ENCODE measurements at regions not wholly inside any gene's neighbourhood (a gene's known extent, or its start where the extent isn't known, plus 50 kb on each side); places are given as distances from the start of the nearest gene placed in this dataset.

- peaks cover 0 to 37% (median 16%) of the 10 kb centered on the region in 5 donors for H3K27me3 Mint-ChIP-seq
- no peak overlapping the region for H3K4me3 Mint-ChIP-seq
- ChIA-PET CTCF (no interaction called here), POLR2A (no interaction called here)
- H3K4me1 Mint-ChIP-seq = no peaks in the 10 kb centered on the region
- DNase-seq (no peak), ATAC-seq (no peak)
- H3K36me3 ChIP-seq (ENCODE audit: control insufficient read depth in 2 of 3, insufficient read depth in 3 of 3, low read length in 3 of 3) = no peaks in the 10 kb centered on the region
- no peaks in the 10 kb centered on the region for H3K9me3 ChIP-seq (ENCODE audit: control insufficient read depth in 2 of 3, low read length in 3 of 3)
- H3K27ac Mint-ChIP-seq = no peak overlapping the region
- H3K4me1 ChIP-seq (ENCODE audit: control insufficient read depth in 2 of 2, insufficient read depth in 2 of 2, low read length in 2 of 2) = no peaks in the 10 kb centered on the region
- H3K36me3 Mint-ChIP-seq = no peaks in the 10 kb centered on the region
- H3K27ac ChIP-seq (ENCODE audit: low read depth, low read length) = no peak overlapping the region
- H3K27me3 ChIP-seq (ENCODE audit: control insufficient read depth in 2 of 2, insufficient read depth in 2 of 2, low read length in 2 of 2) = no peaks in the 10 kb centered on the region
- no peak overlapping the region for H3K4me3 ChIP-seq (ENCODE audit: low read length)
- H3K9me3 Mint-ChIP-seq = peaks cover 0 to 5% (median 2%) of the 10 kb centered on the region in 11 donors
- intact Hi-C loops (cut with micrococcal nuclease) = no loop called here
These were observed 96.3 kb upstream of the CLMP start for GRCh38 chr11:123291201-123291869.

- CTCF ChIA-PET = no interaction called here
- Histone ChIP-seq H3K36me3 (ENCODE audit: control insufficient read depth in 2 of 3, insufficient read depth in 3 of 3, low read length in 3 of 3) (no peaks in the 10 kb centered on the region), H3K9me3 (ENCODE audit: control insufficient read depth in 2 of 3, low read length in 3 of 3) (no peaks in the 10 kb centered on the region), H3K27me3 (ENCODE audit: control insufficient read depth in 2 of 2, insufficient read depth in 2 of 2, low read length in 2 of 2) (no peaks in the 10 kb centered on the region), H3K27ac (ENCODE audit: low read depth, low read length) (no peak overlapping the region), H3K4me1 (ENCODE audit: control insufficient read depth in 2 of 2, insufficient read depth in 2 of 2, low read length in 2 of 2) (no peaks in the 10 kb centered on the region), H3K4me3 (ENCODE audit: low read length) (no peak overlapping the region)
- H3K27ac Mint-ChIP-seq = no peak overlapping the region
- H3K36me3 Mint-ChIP-seq = peaks cover 0 to 4% (median 0%) of the 10 kb centered on the region in 5 donors
- intact Hi-C loops (cut with micrococcal nuclease) = no loop called here
- POLR2A ChIA-PET = no interaction called here
- peaks cover 13 to 71% (median 28%) of the 10 kb centered on the region in 5 donors for H3K27me3 Mint-ChIP-seq
- H3K4me3 Mint-ChIP-seq = no peak overlapping the region
- DNase-seq = no peak
- H3K9me3 Mint-ChIP-seq = peaks cover 0 to 5% (median 2%) of the 10 kb centered on the region in 11 donors
- ATAC-seq = no peak
- peaks cover 0 to 6% (median 0%) of the 10 kb centered on the region in 7 donors for H3K4me1 Mint-ChIP-seq
These were observed 91.7 kb upstream of the CLMP start for GRCh38 chr11:123286761-123287160.

- DNase-seq (no peak), ATAC-seq (no peak)
- POLR2A ChIA-PET = no interaction called here
- peaks cover 0 to 6% (median 0%) of the 10 kb centered on the region in 7 donors for H3K4me1 Mint-ChIP-seq
- H3K4me3 ChIP-seq (ENCODE audit: low read length) = no peak overlapping the region
- no peaks in the 10 kb centered on the region for H3K9me3 ChIP-seq (ENCODE audit: control insufficient read depth in 2 of 3, low read length in 3 of 3)
- H3K27me3 ChIP-seq (ENCODE audit: control insufficient read depth in 2 of 2, insufficient read depth in 2 of 2, low read length in 2 of 2) = no peaks in the 10 kb centered on the region
- CTCF ChIA-PET = no interaction called here
- peaks cover 18 to 70% (median 27%) of the 10 kb centered on the region in 5 donors for H3K27me3 Mint-ChIP-seq
- intact Hi-C loops (cut with micrococcal nuclease) = no loop called here
- no peaks in the 10 kb centered on the region for H3K36me3 ChIP-seq (ENCODE audit: control insufficient read depth in 2 of 3, insufficient read depth in 3 of 3, low read length in 3 of 3)
- peaks cover 0 to 4% (median 0%) of the 10 kb centered on the region in 5 donors for H3K36me3 Mint-ChIP-seq
- H3K27ac ChIP-seq (ENCODE audit: low read depth, low read length) = no peak overlapping the region
- no peak overlapping the region for H3K4me3 Mint-ChIP-seq
- peaks cover 0 to 5% (median 2%) of the 10 kb centered on the region in 11 donors for H3K9me3 Mint-ChIP-seq
- H3K4me1 ChIP-seq (ENCODE audit: control insufficient read depth in 2 of 2, insufficient read depth in 2 of 2, low read length in 2 of 2) = no peaks in the 10 kb centered on the region
- H3K27ac Mint-ChIP-seq = no peak overlapping the region
These were observed 91.2 kb upstream of the CLMP start for GRCh38 chr11:123286255-123286654.

GRCh38 chr11:123284454-123284853 is 89.4 kb upstream of the CLMP start:
- intact Hi-C loops (cut with micrococcal nuclease) = no loop called here
- POLR2A ChIA-PET = no interaction called here

GRCh38 chr11:123282597-123282996 is 87.5 kb upstream of the CLMP start:
- Mint-ChIP-seq H3K36me3 (peaks cover 0 to 4% (median 0%) of the 10 kb centered on the region in 5 donors), H3K9me3 (peaks cover 0 to 5% (median 0%) of the 10 kb centered on the region in 11 donors), H3K27me3 (peaks cover 24 to 71% (median 32%) of the 10 kb centered on the region in 5 donors), H3K27ac (no peak overlapping the region), H3K4me1 (peaks cover 0 to 6% (median 0%) of the 10 kb centered on the region in 7 donors), H3K4me3 (no peak overlapping the region)
- no peaks in the 10 kb centered on the region for H3K36me3 ChIP-seq (ENCODE audit: control insufficient read depth in 2 of 3, insufficient read depth in 3 of 3, low read length in 3 of 3)
- CTCF ChIA-PET = no interaction called here
- no peaks in the 10 kb centered on the region for H3K27me3 ChIP-seq (ENCODE audit: control insufficient read depth in 2 of 2, insufficient read depth in 2 of 2, low read length in 2 of 2)
- no peaks in the 10 kb centered on the region for H3K9me3 ChIP-seq (ENCODE audit: control insufficient read depth in 2 of 3, low read length in 3 of 3)
- no peak for DNase-seq
- intact Hi-C loops (cut with micrococcal nuclease) = no loop called here
- H3K27ac ChIP-seq (ENCODE audit: low read depth, low read length) = no peak overlapping the region
- no peak for ATAC-seq
- H3K4me3 ChIP-seq (ENCODE audit: low read length) = no peak overlapping the region
- POLR2A ChIA-PET = no interaction called here
- H3K4me1 ChIP-seq (ENCODE audit: control insufficient read depth in 2 of 2, insufficient read depth in 2 of 2, low read length in 2 of 2) = no peaks in the 10 kb centered on the region

More at GRCh38 chr11:123284454-123284853, 89.4 kb upstream of the CLMP start:
- Mint-ChIP-seq H3K27ac (no peak overlapping the region), H3K4me3 (no peak overlapping the region), H3K27me3 (peaks cover 24 to 75% (median 33%) of the 10 kb centered on the region in 5 donors), H3K4me1 (peaks cover 0 to 6% (median 0%) of the 10 kb centered on the region in 7 donors), H3K9me3 (peaks cover 0 to 5% (median 2%) of the 10 kb centered on the region in 11 donors), H3K36me3 (peaks cover 0 to 4% (median 0%) of the 10 kb centered on the region in 5 donors)
- Histone ChIP-seq H3K4me1 (ENCODE audit: control insufficient read depth in 2 of 2, insufficient read depth in 2 of 2, low read length in 2 of 2) (no peaks in the 10 kb centered on the region), H3K9me3 (ENCODE audit: control insufficient read depth in 2 of 3, low read length in 3 of 3) (no peaks in the 10 kb centered on the region), H3K27me3 (ENCODE audit: control insufficient read depth in 2 of 2, insufficient read depth in 2 of 2, low read length in 2 of 2) (no peaks in the 10 kb centered on the region), H3K4me3 (ENCODE audit: low read length) (no peak overlapping the region), H3K27ac (ENCODE audit: low read depth, low read length) (no peak overlapping the region), H3K36me3 (ENCODE audit: control insufficient read depth in 2 of 3, insufficient read depth in 3 of 3, low read length in 3 of 3) (no peaks in the 10 kb centered on the region)
- ATAC-seq = no peak
- CTCF ChIA-PET = no interaction called here
- DNase-seq = no peak

GRCh38 chr11:123273616-123274015 is 78.6 kb upstream of the CLMP start:
- Mint-ChIP-seq H3K4me1 (no peaks in the 10 kb centered on the region), H3K4me3 (no peak overlapping the region), H3K27ac (no peak overlapping the region), H3K36me3 (no peaks in the 10 kb centered on the region), H3K27me3 (peaks cover 0 to 18% (median 9%) of the 10 kb centered on the region in 5 donors), H3K9me3 (no peaks in the 10 kb centered on the region)
- POLR2A ChIA-PET = no interaction called here
- no peaks in the 10 kb centered on the region for H3K36me3 ChIP-seq (ENCODE audit: control insufficient read depth in 2 of 3, insufficient read depth in 3 of 3, low read length in 3 of 3)
- no peaks in the 10 kb centered on the region for H3K27me3 ChIP-seq (ENCODE audit: control insufficient read depth in 2 of 2, insufficient read depth in 2 of 2, low read length in 2 of 2)
- H3K9me3 ChIP-seq (ENCODE audit: control insufficient read depth in 2 of 3, low read length in 3 of 3) = no peaks in the 10 kb centered on the region
- H3K4me1 ChIP-seq (ENCODE audit: control insufficient read depth in 2 of 2, insufficient read depth in 2 of 2, low read length in 2 of 2) = no peaks in the 10 kb centered on the region
- no peak overlapping the region for H3K27ac ChIP-seq (ENCODE audit: low read depth, low read length)
- ATAC-seq (no peak), DNase-seq (no peak)
- no peak overlapping the region for H3K4me3 ChIP-seq (ENCODE audit: low read length)
- CTCF ChIA-PET = no interaction called here
- intact Hi-C loops (cut with micrococcal nuclease) = no loop called here

GRCh38 chr11:123272565-123272964 is 77.5 kb upstream of the CLMP start:
- no peaks in the 10 kb centered on the region for H3K9me3 Mint-ChIP-seq
- no peaks in the 10 kb centered on the region for H3K36me3 Mint-ChIP-seq
- Histone ChIP-seq H3K27me3 (ENCODE audit: control insufficient read depth in 2 of 2, insufficient read depth in 2 of 2, low read length in 2 of 2) (no peaks in the 10 kb centered on the region), H3K9me3 (ENCODE audit: control insufficient read depth in 2 of 3, low read length in 3 of 3) (no peaks in the 10 kb centered on the region), H3K4me3 (ENCODE audit: low read length) (no peak overlapping the region), H3K27ac (ENCODE audit: low read depth, low read length) (no peak overlapping the region), H3K36me3 (ENCODE audit: control insufficient read depth in 2 of 3, insufficient read depth in 3 of 3, low read length in 3 of 3) (no peaks in the 10 kb centered on the region), H3K4me1 (ENCODE audit: control insufficient read depth in 2 of 2, insufficient read depth in 2 of 2, low read length in 2 of 2) (no peaks in the 10 kb centered on the region)
- POLR2A ChIA-PET = no interaction called here
- H3K4me3 Mint-ChIP-seq = no peak overlapping the region
- DNase-seq = no peak
- peaks cover 0 to 14% (median 6%) of the 10 kb centered on the region in 5 donors for H3K27me3 Mint-ChIP-seq
- CTCF ChIA-PET = no interaction called here
- peaks cover 0 to 7% (median 0%) of the 10 kb centered on the region in 7 donors for H3K4me1 Mint-ChIP-seq
- ATAC-seq = no peak
- intact Hi-C loops (cut with micrococcal nuclease) = no loop called here
- H3K27ac Mint-ChIP-seq = no peak overlapping the region
